Endodermal cell (in vitro differentiated cells): ENCODE measurements at regions not wholly inside any gene's neighbourhood (a gene's known extent, or its start where the extent isn't known, plus 50 kb on each side); places are given as distances from the start of the nearest gene placed in this dataset.

Experiments used
- DNase-seq: peaks from one replicate; pipeline ENCODE4 v3.0.0-alpha.2; 2017
- H3K27ac ChIP-seq: 2 replicates; pipeline ENCODE4 v1.5.1; 2013; ENCODE audit warnings: mild to moderate bottlenecking, low read depth, low read length, moderate library complexity
- H3K27me3 ChIP-seq: 2 replicates; pipeline ENCODE4 v1.6.1; 2013; ENCODE audit warnings: mild to moderate bottlenecking, low read length, moderate library complexity; ENCODE audit not compliant: insufficient read depth, control insufficient read depth, poor library complexity, severe bottlenecking
- H3K36me3 ChIP-seq: 2 replicates; pipeline ENCODE4 v1.7.0; 2013; ENCODE audit warnings: mild to moderate bottlenecking, low read length, moderate library complexity; ENCODE audit not compliant: control insufficient read depth, insufficient read depth
- H3K4me1 ChIP-seq: one replicate; pipeline ENCODE4 v1.7.0; 2013; ENCODE audit warnings: low read length; ENCODE audit not compliant: control insufficient read depth, insufficient read depth
- H3K4me3 ChIP-seq: 2 replicates; pipeline ENCODE4 v1.5.1; 2013; ENCODE audit warnings: mild to moderate bottlenecking, low read length, moderate library complexity
- H3K9ac ChIP-seq: 2 replicates; pipeline ENCODE4 v1.6.1; 2013; ENCODE audit warnings: mild to moderate bottlenecking, low read length, moderate library complexity; ENCODE audit not compliant: poor library complexity, severe bottlenecking; ENCODE audit errors: extremely low read depth
- H3K9me3 ChIP-seq: 2 replicates; pipeline ENCODE4 v1.6.1; 2013; ENCODE audit warnings: mild to moderate bottlenecking, low read length, moderate library complexity; ENCODE audit not compliant: control insufficient read depth
- H3K27ac Mint-ChIP-seq: 2 replicates; pipeline ENCODE4 v1.8.0; 2020; ENCODE audit warnings: mixed read lengths
- H3K27me3 Mint-ChIP-seq: 2 replicates; pipeline ENCODE4 v1.8.0; 2021; ENCODE audit warnings: mild to moderate bottlenecking, mixed read lengths; ENCODE audit not compliant: insufficient read depth
- H3K36me3 Mint-ChIP-seq: 2 replicates; pipeline ENCODE4 v1.8.0; 2020; ENCODE audit warnings: low read depth, mixed read lengths
- H3K4me1 Mint-ChIP-seq: 2 replicates; pipeline ENCODE4 v1.8.0; 2020; ENCODE audit warnings: mixed read lengths
- H3K4me3 Mint-ChIP-seq: 2 replicates; pipeline ENCODE4 v1.8.0; 2020; ENCODE audit warnings: mild to moderate bottlenecking, moderate library complexity, mixed read lengths
- H3K9me3 Mint-ChIP-seq: 2 replicates; pipeline ENCODE4 v1.8.0; 2020; ENCODE audit warnings: mild to moderate bottlenecking, mixed read lengths
- CTCF ChIP-seq: fragments of 200-600 bp; sonication (generic); conservative IDR thresholded peaks from 2 replicates; pipeline ENCODE4 v1.5.0; 2021; ENCODE audit warnings: antibody characterized with exemption, mild to moderate bottlenecking
- WGBS, 2 experiments: methylation state at CpG; one replicate each; pipeline versions ENCODE4 v1.1.5 to v1.1.7; 2013; ENCODE audit warnings: missing lambda C conversion rate in 2 of 2, mixed read lengths in 1 of 2; ENCODE audit not compliant: insufficient coverage in 1 of 2, insufficient read length in 1 of 2; 5-methylcytosine and 5-hydroxymethylcytosine counted together

- Mint-ChIP-seq H3K4me1 (peaks cover 11% of the 10 kb centered on the region), H3K9me3 (peaks cover 2% of the 10 kb centered on the region), H3K36me3 (no peaks in the 10 kb centered on the region), H3K27ac (no peak overlapping the region), H3K4me3 (no peak overlapping the region), H3K27me3 (peaks cover 10% of the 10 kb centered on the region)
- 72 to 74% methylated on average over 11 to 18 of the region's 18 CpGs for WGBS, 2 experiments
- H3K4me3 ChIP-seq, result no peak overlapping the region
- H3K36me3 ChIP-seq, result no peaks in the 10 kb centered on the region
- no peak overlapping the region for H3K9ac ChIP-seq
- no peaks in the 10 kb centered on the region for H3K27me3 ChIP-seq
- DNase-seq, result peak; percentile 46
- H3K9me3 ChIP-seq, result no peaks in the 10 kb centered on the region
- no peak overlapping the region for H3K27ac ChIP-seq
- no peaks in the 10 kb centered on the region for H3K4me1 ChIP-seq
- no peak for TF ChIP-seq CTCF
Measured at GRCh38 chr1:5651964-5652821, 340.0 kb downstream of the NPHP4 start.

DNA sequence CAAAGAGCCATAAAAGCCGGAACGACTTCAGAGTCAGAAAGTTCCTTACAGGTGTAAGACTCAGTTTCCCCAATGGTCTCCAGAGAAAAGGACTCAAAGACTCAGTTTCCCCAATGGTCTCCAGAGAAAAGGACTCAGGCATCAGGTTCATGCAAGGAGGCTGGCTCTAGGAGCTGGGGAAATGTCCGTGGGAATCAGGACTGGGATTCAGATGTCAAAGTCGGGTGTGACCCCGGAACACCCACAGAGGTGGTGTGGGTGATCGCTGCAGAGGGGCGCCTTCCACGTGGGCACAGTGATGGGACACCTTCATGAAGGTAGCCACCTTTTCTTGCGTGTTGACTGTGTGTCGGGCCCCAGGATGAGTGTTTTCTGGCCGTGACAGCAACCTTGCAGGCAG, 340.8 kb downstream of the NPHP4 start:
- H3K4me3 ChIP-seq, result no peak overlapping the region
- no peak overlapping the region for H3K9ac ChIP-seq
- Mint-ChIP-seq H3K4me3 (no peak overlapping the region), H3K27me3 (peaks cover 8% of the 10 kb centered on the region), H3K9me3 (peaks cover 2% of the 10 kb centered on the region), H3K4me1 (peaks cover 18% of the 10 kb centered on the region), H3K36me3 (no peaks in the 10 kb centered on the region), H3K27ac (no peak overlapping the region)
- no peak for TF ChIP-seq CTCF
- WGBS, 2 experiments, result 90 to 93% methylated on average over 11 of the region's 11 CpGs
- no peak overlapping the region for H3K27ac ChIP-seq
- no peaks in the 10 kb centered on the region for H3K36me3 ChIP-seq
- DNase-seq, result no peak
- H3K9me3 ChIP-seq, result no peaks in the 10 kb centered on the region
- no peaks in the 10 kb centered on the region for H3K4me1 ChIP-seq
- no peaks in the 10 kb centered on the region for H3K27me3 ChIP-seq

DNA sequence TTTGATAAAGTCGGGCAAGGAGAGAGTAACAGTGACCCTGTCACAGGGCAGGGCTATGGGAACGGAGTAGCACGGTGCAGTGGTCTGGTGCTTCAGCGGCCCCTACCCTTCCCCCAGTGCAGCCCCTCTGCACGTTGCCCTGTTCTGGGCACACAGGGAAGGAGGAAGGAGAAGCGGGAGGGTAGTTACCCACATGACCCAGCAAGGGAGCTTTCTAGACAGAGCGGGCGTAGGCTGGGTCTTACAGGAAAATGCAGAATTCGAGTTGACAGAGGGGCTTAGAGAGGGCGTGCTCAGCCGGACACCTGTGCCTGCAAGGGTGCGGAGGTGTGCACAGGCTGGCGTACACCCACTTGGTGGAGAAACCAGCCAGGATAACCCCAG, 341.2 kb downstream of the NPHP4 start:
- Histone ChIP-seq H3K4me1 (no peaks in the 10 kb centered on the region), H3K36me3 (no peaks in the 10 kb centered on the region), H3K27me3 (no peaks in the 10 kb centered on the region), H3K27ac (no peak overlapping the region), H3K9ac (no peak overlapping the region), H3K4me3 (no peak overlapping the region), H3K9me3 (peaks cover 2% of the 10 kb centered on the region)
- Mint-ChIP-seq H3K9me3 (peaks cover 5% of the 10 kb centered on the region), H3K27me3 (peaks cover 8% of the 10 kb centered on the region), H3K36me3 (no peaks in the 10 kb centered on the region), H3K4me1 (peaks cover 21% of the 10 kb centered on the region), H3K4me3 (no peak overlapping the region), H3K27ac (no peak overlapping the region)
- TF ChIP-seq CTCF, result no peak
- WGBS, 2 experiments, result 90 to 91% methylated on average over 9 to 13 of the region's 13 CpGs
- peak; percentile 31 for DNase-seq
